CD4-positive, alpha-beta T cell (primary cell): ENCODE measurements at regions not wholly inside any gene's neighbourhood (a gene's known extent, or its start where the extent isn't known, plus 50 kb on each side); places are given as distances from the start of the nearest gene placed in this dataset.

Experiments
- ATAC-seq: fragments of 200-7000 bp; cut with Tn5 transposase; one replicate; pipeline ENCODE4 v1.10.0; 2022; ENCODE audit warnings: mild to moderate bottlenecking; ENCODE audit not compliant: poor library complexity
- CTCF ChIA-PET: fragments of 350-600 bp; sonication (Branson Sonifier 250); formaldehyde crosslinking; loops from one replicate; lab custom pipeline; 2021; ENCODE audit warnings: antibody characterized with exemption, inconsistent platforms; lab: Charles Lee
- POLR2A ChIA-PET: fragments of 350-600 bp; sonication (Branson Sonifier 250); formaldehyde crosslinking; loops from one replicate; lab custom pipeline; 2021; ENCODE audit warnings: antibody characterized with exemption, inconsistent platforms; lab: Charles Lee
- DNase-seq, 14 experiments: peaks; one replicate each; pipeline ENCODE4 v3.0.0-alpha.2; 2013 to 2020; ENCODE audit warnings: mixed read lengths in 2 of 14
- H3K27ac ChIP-seq, 2 donors: one replicate each; pipeline versions ENCODE4 v1.5.1 to v1.7.0; 2013; ENCODE audit warnings: low read length in 2 of 2, low read depth in 1 of 2, mild to moderate bottlenecking in 1 of 2
- H3K27me3 ChIP-seq, 2 experiments: 1 replicate in 1 of 2; 2 replicates in 1 of 2; pipeline versions ENCODE4 v1.6.1 to v1.7.0; 2013; ENCODE audit warnings: low read length in 2 of 2, control low read depth in 1 of 2, mild to moderate bottlenecking in 1 of 2, moderate library complexity in 1 of 2; ENCODE audit not compliant: insufficient read depth in 2 of 2, control insufficient read depth in 1 of 2
- H3K36me3 ChIP-seq: one replicate; pipeline ENCODE4 v1.6.1; 2013; ENCODE audit warnings: low read length, control low read depth; ENCODE audit not compliant: insufficient read depth
- H3K4me1 ChIP-seq: one replicate; pipeline ENCODE4 v1.6.1; 2013; ENCODE audit warnings: low read length, control low read depth; ENCODE audit not compliant: insufficient read depth
- H3K4me3 ChIP-seq: one replicate; pipeline ENCODE4 v1.5.1; 2013; ENCODE audit warnings: mild to moderate bottlenecking, low read length, moderate library complexity
- H3K9me3 ChIP-seq, 2 experiments: 1 replicate in 1 of 2; 2 replicates in 1 of 2; pipeline versions ENCODE4 v1.6.1 to v1.7.0; 2013; ENCODE audit warnings: low read length in 2 of 2, mild to moderate bottlenecking in 2 of 2, control low read depth in 1 of 2, moderate library complexity in 1 of 2; ENCODE audit not compliant: control insufficient read depth in 1 of 2, insufficient read depth in 1 of 2
- H3K27ac Mint-ChIP-seq: one replicate; pipeline ENCODE4 v1.8.0; 2020; ENCODE audit warnings: mixed read lengths
- H3K27me3 Mint-ChIP-seq: one replicate; pipeline ENCODE4 v1.8.0; 2021; ENCODE audit warnings: mixed read lengths
- H3K36me3 Mint-ChIP-seq: one replicate; pipeline ENCODE4 v1.8.0; 2021; ENCODE audit warnings: low read depth, mixed read lengths
- H3K4me1 Mint-ChIP-seq: one replicate; pipeline ENCODE4 v1.8.0; 2021; ENCODE audit warnings: low read depth, mixed read lengths
- H3K4me3 Mint-ChIP-seq: one replicate; pipeline ENCODE4 v1.8.0; 2020; ENCODE audit warnings: mild to moderate bottlenecking, mixed read lengths
- H3K9me3 Mint-ChIP-seq: one replicate; pipeline ENCODE4 v1.8.0; 2020; ENCODE audit warnings: mixed read lengths
- intact Hi-C, 2 experiments: fragments of 100-400 bp; cut with DNase I in 1 of 2; cut with micrococcal nuclease in 1 of 2; formaldehyde crosslinking; loops; one replicate each; pipeline versions ENCODE4 v1.15.1 to v1.9.0; 2023 to 2025; cut with DNase I, micrococcal nuclease
- TF ChIP-seq, protein P1 (sequence below): fragments of 200-600 bp; IDR thresholded peaks from one replicate; pipeline ENCODE4 v1.8.0; 2022; ENCODE audit warnings: antibody characterized with exemption, mild to moderate bottlenecking

DNA sequence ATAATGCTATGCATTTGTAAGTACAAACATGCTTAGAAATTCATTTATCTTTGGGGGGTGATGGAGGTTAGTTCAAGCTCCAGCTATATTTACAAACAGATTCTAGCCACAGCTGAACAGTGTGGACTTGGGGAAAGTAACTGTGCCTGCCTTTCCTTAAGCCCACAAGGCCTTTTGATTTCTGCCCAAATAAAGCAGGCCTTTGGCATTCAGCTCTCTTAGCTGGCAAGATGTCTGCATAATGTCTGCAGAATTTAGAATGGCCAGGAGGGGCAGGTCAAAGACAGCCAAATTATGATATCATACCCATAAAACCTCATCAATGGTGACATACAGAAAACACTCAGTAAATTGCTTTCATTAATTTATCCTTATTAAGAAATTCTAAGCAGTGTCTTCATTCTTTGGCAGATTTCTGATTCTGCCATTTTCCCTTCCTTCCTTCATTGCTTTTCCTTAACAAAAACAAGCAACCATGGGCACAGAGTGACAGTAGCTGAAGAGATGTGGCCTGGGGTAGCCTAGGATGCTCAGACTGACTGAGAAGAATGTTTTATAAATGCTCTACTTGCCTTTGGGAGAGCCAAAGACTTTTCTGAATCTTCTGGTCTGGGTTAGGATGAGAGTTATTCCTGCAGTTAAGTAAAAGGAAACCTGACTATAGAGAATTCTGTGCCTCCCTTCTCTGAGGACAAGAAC, 538.7 kb upstream of the NR3C2 start:
- H3K27ac Mint-ChIP-seq = no peak overlapping the region
- H3K4me1 Mint-ChIP-seq = no peaks in the 10 kb centered on the region
- H3K9me3 ChIP-seq = peaks cover 3 to 8% of the 10 kb centered on the region in 2 experiments
- no peak overlapping the region for H3K27ac ChIP-seq
- no peaks in the 10 kb centered on the region for H3K27me3 ChIP-seq
- ChIA-PET CTCF (interaction anchor here (0.6 kb wide), 1 partner anchor 16 kb away, joined by 5 read pairs; no protein-coding TSS in a partner anchor), POLR2A (no interaction called here)
- intact Hi-C loops = no loop called here
- no peaks in the 10 kb centered on the region for H3K36me3 Mint-ChIP-seq
- ATAC-seq (no peak), DNase-seq (no peak)
- no peaks in the 10 kb centered on the region for H3K9me3 Mint-ChIP-seq
- no peaks in the 10 kb centered on the region for H3K27me3 Mint-ChIP-seq
- H3K4me1 ChIP-seq = no peaks in the 10 kb centered on the region
- no peaks in the 10 kb centered on the region for H3K36me3 ChIP-seq
- TF ChIP-seq, protein P1, sequence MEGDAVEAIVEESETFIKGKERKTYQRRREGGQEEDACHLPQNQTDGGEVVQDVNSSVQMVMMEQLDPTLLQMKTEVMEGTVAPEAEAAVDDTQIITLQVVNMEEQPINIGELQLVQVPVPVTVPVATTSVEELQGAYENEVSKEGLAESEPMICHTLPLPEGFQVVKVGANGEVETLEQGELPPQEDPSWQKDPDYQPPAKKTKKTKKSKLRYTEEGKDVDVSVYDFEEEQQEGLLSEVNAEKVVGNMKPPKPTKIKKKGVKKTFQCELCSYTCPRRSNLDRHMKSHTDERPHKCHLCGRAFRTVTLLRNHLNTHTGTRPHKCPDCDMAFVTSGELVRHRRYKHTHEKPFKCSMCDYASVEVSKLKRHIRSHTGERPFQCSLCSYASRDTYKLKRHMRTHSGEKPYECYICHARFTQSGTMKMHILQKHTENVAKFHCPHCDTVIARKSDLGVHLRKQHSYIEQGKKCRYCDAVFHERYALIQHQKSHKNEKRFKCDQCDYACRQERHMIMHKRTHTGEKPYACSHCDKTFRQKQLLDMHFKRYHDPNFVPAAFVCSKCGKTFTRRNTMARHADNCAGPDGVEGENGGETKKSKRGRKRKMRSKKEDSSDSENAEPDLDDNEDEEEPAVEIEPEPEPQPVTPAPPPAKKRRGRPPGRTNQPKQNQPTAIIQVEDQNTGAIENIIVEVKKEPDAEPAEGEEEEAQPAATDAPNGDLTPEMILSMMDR = no peak
- H3K4me3 ChIP-seq = no peak overlapping the region
- H3K4me3 Mint-ChIP-seq = no peak overlapping the region

DNA sequence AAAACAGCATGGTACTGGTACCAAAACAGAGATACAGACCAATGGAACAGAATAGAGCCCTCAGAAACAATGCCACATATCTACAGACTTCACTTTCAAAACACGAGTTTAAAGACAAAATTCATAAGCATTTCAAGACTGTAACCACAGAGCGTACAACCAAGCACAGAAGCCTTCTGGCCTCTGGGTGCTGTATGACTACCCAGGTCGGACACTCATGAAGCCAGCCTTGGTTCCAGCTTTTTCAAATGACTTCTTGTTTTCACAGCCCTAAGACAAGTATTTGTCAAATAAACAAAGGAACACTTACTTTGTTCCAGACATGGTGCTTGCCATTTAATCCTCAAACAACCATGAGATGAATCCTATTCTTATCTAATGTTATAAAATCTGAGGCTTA, 536.1 kb upstream of the NR3C2 start:
- ChIA-PET CTCF (interaction anchor here (1.2 kb wide), 1 partner anchor 15 kb away, joined by 3 read pairs; no protein-coding TSS in a partner anchor), POLR2A (no interaction called here)
- DNase-seq = no peak
- no peaks in the 10 kb centered on the region for H3K36me3 ChIP-seq
- Mint-ChIP-seq H3K4me1 (no peaks in the 10 kb centered on the region), H3K9me3 (peaks cover 2% of the 10 kb centered on the region), H3K36me3 (no peaks in the 10 kb centered on the region), H3K27me3 (no peaks in the 10 kb centered on the region), H3K4me3 (no peak overlapping the region), H3K27ac (no peak overlapping the region)
- intact Hi-C loops = no loop called here
- no peak for ATAC-seq
- peaks cover 3% of the 10 kb centered on the region in 2 experiments for H3K9me3 ChIP-seq
- H3K4me1 ChIP-seq = no peaks in the 10 kb centered on the region
- TF ChIP-seq, protein P1 = no peak
- H3K27me3 ChIP-seq = no peaks in the 10 kb centered on the region
- no peak overlapping the region for H3K4me3 ChIP-seq
- H3K27ac ChIP-seq = no peak overlapping the region

GRCh38 chr4:148975464-148975863, 533.2 kb upstream of the NR3C2 start:
- Histone ChIP-seq H3K27ac (no peak overlapping the region), H3K4me3 (no peak overlapping the region), H3K27me3 (no peaks in the 10 kb centered on the region), H3K9me3 (peaks cover 3% of the 10 kb centered on the region in 2 experiments), H3K36me3 (no peaks in the 10 kb centered on the region), H3K4me1 (no peaks in the 10 kb centered on the region)
- ChIA-PET POLR2A (no interaction called here), CTCF (no interaction called here)
- H3K27ac Mint-ChIP-seq = no peak overlapping the region
- no peaks in the 10 kb centered on the region for H3K4me1 Mint-ChIP-seq
- no peaks in the 10 kb centered on the region for H3K27me3 Mint-ChIP-seq
- H3K36me3 Mint-ChIP-seq = no peaks in the 10 kb centered on the region
- ATAC-seq (no peak), DNase-seq (no peak)
- H3K9me3 Mint-ChIP-seq = peaks cover 5% of the 10 kb centered on the region
- intact Hi-C loops = no loop called here
- H3K4me3 Mint-ChIP-seq = no peak overlapping the region
- TF ChIP-seq, protein P1 = no peak
